Left lung (tissue), 4 donors: ENCODE measurements at regions not wholly inside any gene's neighbourhood (a gene's known extent, or its start where the extent isn't known, plus 50 kb on each side); places are given as distances from the start of the nearest gene placed in this dataset.

Experiments
- ATAC-seq: fragments of 200-7000 bp; cut with Tn5 transposase; one replicate; pipeline ENCODE4 v1.9.1; 2020; ENCODE audit warnings: moderate library complexity
- DNase-seq, 4 donors: peaks; one replicate each; pipeline ENCODE4 v3.0.0-alpha.2; 2013 to 2020
- H3K27ac ChIP-seq, 2 donors: fragments of 200-600 bp; sonication (generic) in 1 of 2; one replicate each; pipeline versions ENCODE4 v1.5.0 to v1.8.0; 2020 to 2021
- H3K27me3 ChIP-seq, 2 donors: fragments of 200-600 bp; sonication (generic) in 1 of 2; one replicate each; pipeline versions ENCODE4 v1.5.0 to v1.8.0; 2020 to 2021
- H3K36me3 ChIP-seq, 2 donors: fragments of 200-600 bp; sonication (generic) in 1 of 2; one replicate each; pipeline versions ENCODE4 v1.5.0 to v1.8.0; 2020 to 2021
- H3K4me1 ChIP-seq, 2 donors: fragments of 200-600 bp; one replicate each; pipeline ENCODE4 v1.8.0; 2021
- H3K4me3 ChIP-seq, 2 donors: fragments of 200-600 bp; sonication (generic) in 1 of 2; one replicate each; pipeline versions ENCODE4 v1.5.0 to v1.8.0; 2020 to 2021; ENCODE audit warnings: mild to moderate bottlenecking in 1 of 2
- H3K9me3 ChIP-seq, 2 donors: fragments of 200-600 bp; sonication (generic) in 1 of 2; one replicate each; pipeline versions ENCODE4 v1.5.0 to v1.8.0; 2020 to 2021
- intact Hi-C, 2 donors: fragments of 100-400 bp; cut with DNase I; formaldehyde crosslinking; loops; one replicate each; pipeline versions ENCODE4 v1.11.2 to v1.14.2; 2022
- TF ChIP-seq, protein P1 (sequence below), 2 donors: fragments of 200-600 bp; sonication (generic) in 1 of 2; IDR thresholded peaks; one replicate each; pipeline versions ENCODE4 v1.5.0 to v1.8.0; 2021; ENCODE audit warnings: antibody characterized with exemption in 2 of 2
- donor health status: DM: no; HTN: yes; CAD: no.
- donor health status: DM: no; HTN: no; CAD: no.

DNA sequence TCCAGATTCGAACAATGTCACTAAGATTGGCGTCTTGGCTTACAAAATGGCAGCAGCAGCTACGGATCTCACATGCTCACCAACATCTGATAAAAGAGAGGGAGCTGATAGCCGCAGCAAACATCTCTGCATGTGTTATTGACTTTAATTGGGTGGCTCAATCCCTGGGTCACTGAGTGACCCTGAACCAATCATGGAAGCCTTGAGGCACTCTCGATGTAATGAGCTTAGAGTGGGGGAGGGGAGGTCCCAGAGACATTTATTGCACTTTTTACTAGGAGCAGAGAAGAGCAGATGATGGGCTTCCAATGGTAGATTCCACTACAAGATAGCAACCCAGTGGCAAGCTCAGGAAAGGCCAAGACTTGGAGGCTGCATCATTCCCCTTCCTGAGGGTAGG lies 238.7 kb downstream of the BMP7 start:
- no peaks in the 10 kb centered on the region for H3K36me3 ChIP-seq
- TF ChIP-seq, protein P1, sequence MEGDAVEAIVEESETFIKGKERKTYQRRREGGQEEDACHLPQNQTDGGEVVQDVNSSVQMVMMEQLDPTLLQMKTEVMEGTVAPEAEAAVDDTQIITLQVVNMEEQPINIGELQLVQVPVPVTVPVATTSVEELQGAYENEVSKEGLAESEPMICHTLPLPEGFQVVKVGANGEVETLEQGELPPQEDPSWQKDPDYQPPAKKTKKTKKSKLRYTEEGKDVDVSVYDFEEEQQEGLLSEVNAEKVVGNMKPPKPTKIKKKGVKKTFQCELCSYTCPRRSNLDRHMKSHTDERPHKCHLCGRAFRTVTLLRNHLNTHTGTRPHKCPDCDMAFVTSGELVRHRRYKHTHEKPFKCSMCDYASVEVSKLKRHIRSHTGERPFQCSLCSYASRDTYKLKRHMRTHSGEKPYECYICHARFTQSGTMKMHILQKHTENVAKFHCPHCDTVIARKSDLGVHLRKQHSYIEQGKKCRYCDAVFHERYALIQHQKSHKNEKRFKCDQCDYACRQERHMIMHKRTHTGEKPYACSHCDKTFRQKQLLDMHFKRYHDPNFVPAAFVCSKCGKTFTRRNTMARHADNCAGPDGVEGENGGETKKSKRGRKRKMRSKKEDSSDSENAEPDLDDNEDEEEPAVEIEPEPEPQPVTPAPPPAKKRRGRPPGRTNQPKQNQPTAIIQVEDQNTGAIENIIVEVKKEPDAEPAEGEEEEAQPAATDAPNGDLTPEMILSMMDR (IDR thresholded peaks at IDR 0.05) = no peak
- no peak overlapping the region for H3K27ac ChIP-seq
- peaks cover 0 to 32% of the 10 kb centered on the region in 2 donors for H3K27me3 ChIP-seq
- DNase-seq = no peak
- intact Hi-C loops = no loop called here
- ATAC-seq = no peak
- no peaks in the 10 kb centered on the region for H3K9me3 ChIP-seq
- H3K4me3 ChIP-seq = no peak overlapping the region
- no peaks in the 10 kb centered on the region for H3K4me1 ChIP-seq

DNA sequence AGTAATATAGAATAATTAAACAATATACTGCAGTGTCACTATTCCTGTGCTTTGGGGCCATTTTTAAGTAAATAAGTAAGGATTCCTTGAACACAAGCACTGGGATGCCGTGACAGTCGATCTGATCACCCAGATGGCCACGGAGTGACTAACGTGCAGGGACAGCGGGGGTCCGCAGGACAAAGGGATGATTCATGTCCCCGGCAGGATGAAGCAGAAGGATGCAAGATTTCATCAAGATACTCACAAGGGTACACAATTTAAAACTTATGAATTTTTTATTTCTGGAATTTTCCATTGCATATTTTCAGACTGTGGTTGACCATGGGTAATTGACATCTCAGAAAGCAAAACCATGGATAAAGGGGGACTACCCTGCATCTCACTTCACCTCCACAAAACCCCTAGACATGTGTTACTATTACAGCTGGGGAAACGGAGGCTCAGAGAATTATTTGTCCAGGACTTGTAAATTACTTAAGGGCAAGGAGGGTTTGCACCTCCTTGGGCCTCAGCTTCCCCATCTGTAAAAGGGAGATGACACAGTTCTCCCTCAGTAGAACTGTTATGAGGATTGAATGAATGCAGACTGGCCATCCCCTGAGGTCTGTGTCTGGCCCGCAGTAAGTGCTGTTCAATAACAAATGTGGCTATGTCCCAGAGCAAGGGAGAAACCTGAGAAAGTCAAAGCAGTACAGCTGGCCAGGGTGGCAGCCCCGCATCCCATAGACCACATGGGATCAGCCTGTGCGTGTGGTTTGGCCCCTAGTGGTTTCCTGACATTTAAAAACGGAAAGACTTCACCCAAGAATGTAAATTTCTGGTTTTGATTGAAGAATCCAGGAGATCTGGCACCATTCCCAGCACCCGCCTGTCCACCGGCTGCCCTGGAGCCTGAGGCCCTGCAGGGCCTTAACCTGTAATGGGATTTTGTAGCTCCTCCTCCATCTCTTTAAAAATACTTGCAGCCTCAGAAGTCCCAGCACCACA lies 235.5 kb downstream of the BMP7 start:
- no peaks in the 10 kb centered on the region for H3K36me3 ChIP-seq
- no peaks in the 10 kb centered on the region for H3K4me1 ChIP-seq
- no peak for DNase-seq
- TF ChIP-seq, protein P1 (IDR thresholded peaks at IDR 0.05) = no peak
- intact Hi-C loops = no loop called here
- H3K9me3 ChIP-seq = peaks cover 0 to 4% of the 10 kb centered on the region in 2 donors
- no peak overlapping the region for H3K27ac ChIP-seq
- H3K4me3 ChIP-seq = no peak overlapping the region
- peaks cover 0 to 60% of the 10 kb centered on the region in 2 donors for H3K27me3 ChIP-seq
- no peak for ATAC-seq

DNA sequence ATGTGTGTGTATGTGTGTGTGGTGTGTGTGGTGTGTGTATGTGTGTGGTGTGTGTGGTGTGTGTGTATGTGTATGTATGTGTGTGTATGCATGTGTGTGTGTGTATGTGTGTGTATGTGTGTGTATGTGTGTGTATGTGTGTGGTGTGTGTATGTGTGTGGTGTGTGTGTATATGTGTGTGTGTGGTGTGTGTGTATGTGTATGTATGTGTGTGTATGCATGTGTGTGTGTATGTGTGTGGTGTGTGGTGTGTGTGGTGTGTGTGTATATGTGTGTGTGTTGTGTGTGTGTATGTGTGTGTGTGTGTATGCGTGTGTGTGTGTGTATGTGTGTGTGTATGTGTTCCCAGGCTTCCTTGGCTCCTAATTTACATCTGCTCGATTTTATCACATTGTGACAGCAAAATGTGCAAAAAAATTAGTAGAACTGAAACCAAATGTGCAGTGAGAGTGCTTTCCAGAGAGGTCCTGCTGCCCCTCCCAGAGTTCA lies 234.5 kb downstream of the BMP7 start:
- no peak for DNase-seq
- peaks cover 0 to 4% of the 10 kb centered on the region in 2 donors for H3K9me3 ChIP-seq
- no peak overlapping the region for H3K4me3 ChIP-seq
- no peak for ATAC-seq
- H3K4me1 ChIP-seq = no peaks in the 10 kb centered on the region
- no peak overlapping the region for H3K27ac ChIP-seq
- intact Hi-C loops = no loop called here
- peaks cover 0 to 70% of the 10 kb centered on the region in 2 donors for H3K27me3 ChIP-seq
- TF ChIP-seq, protein P1 (IDR thresholded peaks at IDR 0.05) = no peak
- no peaks in the 10 kb centered on the region for H3K36me3 ChIP-seq

DNA sequence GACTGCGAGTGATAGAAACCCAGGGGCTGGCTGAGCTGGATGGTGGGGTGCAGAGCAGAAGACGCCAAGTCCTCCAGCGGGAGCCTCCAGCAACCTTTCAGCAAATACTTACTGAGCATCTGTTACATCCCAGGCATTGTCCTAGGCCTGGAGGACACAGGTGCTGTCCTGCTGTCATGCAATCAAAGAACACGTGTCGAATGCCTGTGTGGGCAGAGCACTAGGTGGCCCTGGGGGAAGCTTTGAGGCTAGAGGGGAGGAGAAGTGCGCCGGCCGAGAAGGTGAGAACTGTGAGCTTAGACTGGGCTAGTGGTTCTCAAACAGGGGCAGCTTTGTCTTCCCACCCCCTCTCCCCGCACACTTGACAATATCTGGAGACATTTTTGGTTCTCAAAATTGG lies 233.6 kb downstream of the BMP7 start:
- no peak for ATAC-seq
- H3K4me1 ChIP-seq = no peaks in the 10 kb centered on the region

DNA sequence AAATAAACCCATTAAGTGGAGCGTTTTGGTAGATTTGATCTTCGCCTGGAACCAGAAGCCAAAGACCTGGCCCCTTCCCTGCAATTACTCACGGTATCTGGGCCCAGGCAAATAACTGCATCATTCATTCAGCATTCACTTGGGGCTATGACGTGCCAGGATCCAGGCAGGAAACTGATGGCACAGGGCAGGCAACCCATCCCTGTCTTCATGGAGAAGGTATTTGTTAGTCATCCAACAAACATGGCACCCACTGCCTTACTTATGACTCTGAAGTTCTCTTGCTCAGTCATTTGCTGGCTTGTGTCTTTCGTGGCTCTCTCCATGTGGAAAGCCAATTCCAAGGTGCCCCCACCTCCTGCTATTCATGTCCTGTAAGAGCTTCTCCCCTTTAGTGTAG lies 232.4 kb downstream of the BMP7 start:
- H3K9me3 ChIP-seq = peaks cover 0 to 4% of the 10 kb centered on the region in 2 donors
- H3K27me3 ChIP-seq = peaks cover 0 to 75% of the 10 kb centered on the region in 2 donors
- no peak for DNase-seq
- H3K4me1 ChIP-seq = no peaks in the 10 kb centered on the region
- H3K36me3 ChIP-seq = no peaks in the 10 kb centered on the region
- TF ChIP-seq, protein P1 (IDR thresholded peaks at IDR 0.05) = no peak
- ATAC-seq = no peak
- H3K4me3 ChIP-seq = no peak overlapping the region
- intact Hi-C loops = no loop called here
- no peak overlapping the region for H3K27ac ChIP-seq

More for the DNA sequence above, 233.6 kb downstream of the BMP7 start:
- H3K36me3 ChIP-seq = no peaks in the 10 kb centered on the region
- H3K9me3 ChIP-seq = peaks cover 0 to 4% of the 10 kb centered on the region in 2 donors
- DNase-seq = no peak
- intact Hi-C loops = no loop called here
- TF ChIP-seq, protein P1 (IDR thresholded peaks at IDR 0.05) = no peak
- no peak overlapping the region for H3K27ac ChIP-seq
- peaks cover 0 to 70% of the 10 kb centered on the region in 2 donors for H3K27me3 ChIP-seq
- H3K4me3 ChIP-seq = no peak overlapping the region
